IMR-90 (cell line): ENCODE measurements at regions not wholly inside any gene's neighbourhood (a gene's known extent, or its start where the extent isn't known, plus 50 kb on each side); places are given as distances from the start of the nearest gene placed in this dataset.

Experiments used
- ATAC-seq: fragments of 200-7000 bp; cut with Tn5 transposase; 2 replicates; pipeline ENCODE4 v1.9.1; 2020; ENCODE audit warnings: low read depth, mild to moderate bottlenecking, moderate library complexity
- BruUV-seq: library from RNA; stranded (reverse); fragments of 400-500 nt; replicated peaks from 2 replicates; lab custom pipeline; 2021; lab: Mats Ljungman, UMichigan
- CTCF ChIA-PET: fragments of 300-600 bp; formaldehyde crosslinking; extraction: SDS; loops from one replicate; lab custom pipeline; 2021; ENCODE audit warnings: antibody characterized with exemption; lab: Yijun Ruan, JAX
- POLR2A ChIA-PET: fragments of 300-600 bp; sonication (Branson Sonifier 250); formaldehyde crosslinking; loops from one replicate; lab custom pipeline; 2022; ENCODE audit warnings: antibody characterized with exemption; ENCODE audit not compliant: unreplicated experiment; lab: Charles Lee
- DNase-seq: peaks from one replicate; pipeline ENCODE4 v3.0.0; 2013
- H2AFZ ChIP-seq: replicated peaks from 2 replicates; pipeline ENCODE3; 2013; ENCODE audit warnings: low read length, mild to moderate bottlenecking; ENCODE audit not compliant: poor library complexity
- H2AK5ac ChIP-seq: 2 replicates; pipeline ENCODE4 v1.6.1; 2013; ENCODE audit warnings: low read depth, low read length, inconsistent platforms
- H2AK9ac ChIP-seq: replicated peaks from 2 replicates; pipeline ENCODE3; 2013; ENCODE audit warnings: mild to moderate bottlenecking, low read depth, low read length, moderate library complexity; ENCODE audit not compliant: poor library complexity
- H2BK120ac ChIP-seq: 2 replicates; pipeline ENCODE4 v1.6.1; 2013; ENCODE audit warnings: low read depth, low read length, inconsistent platforms
- H2BK15ac ChIP-seq: 3 replicates; pipeline ENCODE4 v1.6.1; 2013; ENCODE audit warnings: low read depth, low read length, inconsistent platforms
- H2BK20ac ChIP-seq: 2 replicates; pipeline ENCODE4 v1.6.1; 2013; ENCODE audit warnings: low read depth, mild to moderate bottlenecking, inconsistent platforms, low read length, moderate library complexity
- H2BK5ac ChIP-seq: 2 replicates; pipeline ENCODE4 v1.6.1; 2013; ENCODE audit warnings: mild to moderate bottlenecking, low read depth, low read length, inconsistent platforms; ENCODE audit not compliant: poor library complexity, severe bottlenecking
- H3K14ac ChIP-seq: replicated peaks from 2 replicates; pipeline ENCODE4 v1.6.1; 2013; ENCODE audit warnings: low read depth, low read length, inconsistent platforms
- H3K18ac ChIP-seq: 2 replicates; pipeline ENCODE4 v1.6.1; 2013; ENCODE audit warnings: low read depth, low read length, control low read depth
- H3K23ac ChIP-seq: 2 replicates; pipeline ENCODE4 v1.6.1; 2013; ENCODE audit warnings: low read depth, low read length, inconsistent platforms
- H3K27ac ChIP-seq: 2 replicates; pipeline ENCODE4 v1.5.1; 2013; ENCODE audit warnings: mild to moderate bottlenecking, control low read depth, low read length; ENCODE audit not compliant: insufficient read depth
- H3K27me3 ChIP-seq: 2 replicates; pipeline ENCODE4 v1.6.1; 2013; ENCODE audit warnings: low read length; ENCODE audit not compliant: control insufficient read depth, insufficient read depth
- H3K36me3 ChIP-seq: 2 replicates; pipeline ENCODE4 v1.6.1; 2013; ENCODE audit warnings: low read length, mixed read lengths; ENCODE audit not compliant: control insufficient read depth, insufficient read depth
- H3K4ac ChIP-seq: 2 replicates; pipeline ENCODE4 v1.6.1; 2013; ENCODE audit warnings: low read depth, low read length, inconsistent platforms
- H3K4me1 ChIP-seq: 2 replicates; pipeline ENCODE4 v1.6.1; 2013; ENCODE audit warnings: low read length, mixed read lengths; ENCODE audit not compliant: control insufficient read depth, insufficient read depth
- H3K4me2 ChIP-seq: 2 replicates; pipeline ENCODE4 v1.6.1; 2013; ENCODE audit warnings: low read depth, mild to moderate bottlenecking, control low read depth, low read length, moderate library complexity
- H3K4me3 ChIP-seq: 2 replicates; pipeline ENCODE4 v1.5.1; 2013; ENCODE audit warnings: low read depth, mild to moderate bottlenecking, control low read depth, low read length, moderate library complexity; ENCODE audit not compliant: insufficient read depth
- H3K56ac ChIP-seq: 2 replicates; pipeline ENCODE4 v1.6.1; 2013; ENCODE audit warnings: low read length, inconsistent platforms; ENCODE audit not compliant: insufficient read depth; ENCODE audit errors: extremely low read depth
- H3K79me1 ChIP-seq, 2 experiments: 2 replicates each; pipeline ENCODE4 v1.6.1; 2013; ENCODE audit warnings: low read length in 2 of 2, inconsistent platforms in 1 of 2, low read depth in 1 of 2
- H3K9ac ChIP-seq: 2 replicates; pipeline ENCODE4 v1.6.1; 2013; ENCODE audit warnings: low read depth, low read length, control low read depth
- H3K9me1 ChIP-seq: 2 replicates; pipeline ENCODE4 v1.6.1; 2013; ENCODE audit warnings: low read length, inconsistent platforms; ENCODE audit not compliant: insufficient read depth
- H3K9me3 ChIP-seq: 2 replicates; pipeline ENCODE4 v1.6.1; 2013; ENCODE audit warnings: low read length; ENCODE audit not compliant: control insufficient read depth, insufficient read depth
- H4K20me1 ChIP-seq: 2 replicates; pipeline ENCODE4 v1.6.1; 2013; ENCODE audit warnings: low read length, inconsistent platforms; ENCODE audit not compliant: insufficient read depth
- H4K5ac ChIP-seq: 2 replicates; pipeline ENCODE4 v1.6.1; 2013; ENCODE audit warnings: mild to moderate bottlenecking, low read depth, low read length, control low read depth
- H4K8ac ChIP-seq, 2 experiments: 2 replicates each; pipeline ENCODE4 v1.6.1; 2013; ENCODE audit warnings: low read depth in 2 of 2, low read length in 2 of 2, control low read depth in 1 of 2, inconsistent platforms in 1 of 2
- H4K91ac ChIP-seq: 2 replicates; pipeline ENCODE4 v1.6.1; 2013; ENCODE audit warnings: low read depth, low read length, inconsistent platforms; ENCODE audit not compliant: insufficient read depth
- BHLHE40 ChIP-seq: fragments of 150-350 bp; IDR thresholded peaks from 2 replicates; pipeline ENCODE4 v1.6.1; 2016; ENCODE audit warnings: mild to moderate bottlenecking, low read depth, low read length
- CEBPB ChIP-seq: IDR thresholded peaks from 2 replicates; pipeline ENCODE4 v1.6.1; 2012; ENCODE audit warnings: low read depth, low read length, improper control_type of control experiment
- CHD1 ChIP-seq: IDR thresholded peaks from 2 replicates; pipeline ENCODE4 v1.6.1; 2012; ENCODE audit warnings: low read depth, low read length, improper control_type of control experiment
- CTCF ChIP-seq: conservative IDR thresholded peaks from 2 replicates; pipeline ENCODE4 v1.5.1; 2012; ENCODE audit warnings: mild to moderate bottlenecking, low read depth, low read length, improper control_type of control experiment
- ELK1 ChIP-seq: fragments of 150-350 bp; IDR thresholded peaks from 2 replicates; pipeline ENCODE4 v1.6.1; 2016; ENCODE audit warnings: low read depth, mild to moderate bottlenecking, low read length, moderate library complexity, borderline replicate concordance
- FOS ChIP-seq: fragments of 150-350 bp; IDR thresholded peaks from 2 replicates; pipeline ENCODE4 v1.6.1; 2016; ENCODE audit warnings: low read depth, low read length
- MAFK ChIP-seq: IDR thresholded peaks from 2 replicates; pipeline ENCODE4 v1.6.1; 2012; ENCODE audit warnings: low read depth, low read length, improper control_type of control experiment
- MAZ ChIP-seq: IDR thresholded peaks from 2 replicates; pipeline ENCODE4 v1.6.1; 2012; ENCODE audit warnings: low read depth, mild to moderate bottlenecking, low read length, improper control_type of control experiment, moderate library complexity, borderline replicate concordance
- MXI1 ChIP-seq: IDR thresholded peaks from 2 replicates; pipeline ENCODE4 v1.6.1; 2012; ENCODE audit warnings: low read depth, mild to moderate bottlenecking, low read length, moderate library complexity, borderline replicate concordance
- NFE2L2 ChIP-seq: fragments of 150-350 bp; IDR thresholded peaks from 2 replicates; pipeline ENCODE4 v1.6.1; 2016; ENCODE audit warnings: low read depth, mild to moderate bottlenecking, low read length
- POLR2A ChIP-seq: IDR thresholded peaks from 2 replicates; pipeline ENCODE4 v1.6.1; 2012; ENCODE audit warnings: mild to moderate bottlenecking, low read depth, low read length
- RAD21 ChIP-seq: IDR thresholded peaks from 2 replicates; pipeline ENCODE4 v1.6.1; 2012; ENCODE audit warnings: low read length, improper control_type of control experiment
- RCOR1 ChIP-seq: IDR thresholded peaks from 2 replicates; pipeline ENCODE4 v1.6.1; 2012; ENCODE audit warnings: mild to moderate bottlenecking, low read length, improper control_type of control experiment; ENCODE audit not compliant: insufficient replicate concordance
- RFX5 ChIP-seq: IDR thresholded peaks from 2 replicates; pipeline ENCODE4 v1.8.0; 2012; ENCODE audit warnings: low read depth, mild to moderate bottlenecking, low read length, moderate library complexity
- SMC3 ChIP-seq: fragments of 150-350 bp; IDR thresholded peaks from 2 replicates; pipeline ENCODE4 v1.6.1; 2016; ENCODE audit warnings: low read depth, mild to moderate bottlenecking, antibody characterized with exemption, low read length, moderate library complexity
- USF2 ChIP-seq: fragments of 150-350 bp; IDR thresholded peaks from 2 replicates; pipeline ENCODE4 v1.6.1; 2017; ENCODE audit warnings: mild to moderate bottlenecking, antibody characterized with exemption, low read length, low read depth
- WGBS, 2 experiments: methylation state at CpG; one replicate each; pipeline versions ENCODE4 v1.1.5 to v1.1.7; 2013; ENCODE audit warnings: missing lambda C conversion rate in 2 of 2; ENCODE audit not compliant: insufficient read length in 1 of 2; ENCODE audit errors: extremely low coverage in 2 of 2; 5-methylcytosine and 5-hydroxymethylcytosine counted together
- dilution Hi-C: fragments of 300-500 bp; cut with HindIII; formaldehyde crosslinking; loops from one replicate; pipeline ENCODE4 v1.14.3; 2018; ENCODE audit warnings: low sequenced_read_pairs; ENCODE audit not compliant: unreplicated experiment
- in situ Hi-C: fragments of 300-500 bp; cut with MboI; formaldehyde crosslinking; loops from 3 replicates; pipeline ENCODE4 v1.14.3; 2019; ENCODE audit warnings: low sequenced_read_pairs, inconsistent platforms, mixed read lengths
- intact Hi-C: fragments of 100-400 bp; cut with micrococcal nuclease; formaldehyde crosslinking; loops from 2 replicates; pipeline ENCODE4 v1.10.0; 2022

GRCh38 chr3:106263011-106263410 is 394.2 kb upstream of the CBLB start:
- POLR2A ChIA-PET = no interaction called here
- dilution Hi-C loops (no loop called here), in situ Hi-C loops (no loop called here), intact Hi-C loops (loop anchor here (5.0 kb wide), 1 partner anchor 396 kb away; the partner anchor contains the start of gene CBLB)
- Histone ChIP-seq H2BK15ac (no peak overlapping the region), H3K23ac (no peak overlapping the region), H4K5ac (no peak overlapping the region), H3K27me3 (no peaks in the 10 kb centered on the region), H3K36me3 (no peaks in the 10 kb centered on the region), H2AFZ (no peak overlapping the region), H3K4me2 (no peak overlapping the region), H3K9ac (no peak overlapping the region), H4K91ac (no peak overlapping the region), H3K56ac (no peak overlapping the region), H3K14ac (peak overlapping the region; percentile 72), H4K8ac (no peak overlapping the region), H3K9me3 (0 out of 2 replicates have a peak, but pooled peaks cover 2% of the 10 kb centered on the region), H3K27ac (no peak overlapping the region), H2BK5ac (no peak overlapping the region), H2AK5ac (no peak overlapping the region), H3K4ac (no peak overlapping the region), H3K9me1 (no peaks in the 10 kb centered on the region), H2AK9ac (no peak overlapping the region), H3K79me1 (no peaks in the 10 kb centered on the region), H4K20me1 (no peaks in the 10 kb centered on the region), H3K4me1 (peaks cover 2% of the 10 kb centered on the region; the same call in 1 of the 2 replicates), H2BK120ac (peak overlapping the region; percentile 26; the same call in 1 of the 2 replicates), H2BK20ac (peak overlapping the region; percentile 48; the same call in 1 of the 2 replicates), H3K18ac (peak overlapping the region; percentile 48; the same call in 1 of the 2 replicates), H3K4me3 (no peak overlapping the region)
- CTCF ChIA-PET = interaction anchor here (0.6 kb wide), 1 partner anchor 746 kb away, joined by 3 read pairs; no protein-coding TSS in a partner anchor
- TF ChIP-seq NFE2L2 = no peak
- no peak for TF ChIP-seq CTCF
- TF ChIP-seq MXI1 = no peak
- no peak for TF ChIP-seq RFX5
- no peak for TF ChIP-seq USF2
- no peak for TF ChIP-seq FOS
- TF ChIP-seq POLR2A = no peak
- TF ChIP-seq RAD21 = no peak
- TF ChIP-seq RCOR1 = no peak
- no peak for TF ChIP-seq MAFK
- TF ChIP-seq BHLHE40 = no peak
- TF ChIP-seq ELK1 = no peak
- no peak for TF ChIP-seq CEBPB
- TF ChIP-seq CHD1 = no peak
- no peak for TF ChIP-seq MAZ
- no peak for TF ChIP-seq SMC3
- no TSS peak for BruUV-seq
- DNase-seq (no peak), ATAC-seq (no peak)
- 80% methylated on average over 2 of the region's 5 CpGs; no CpG with 5 or more reads in 1 of the 2 experiments for WGBS, 2 experiments
